PC-3 (cell line): ENCODE measurements at regions not wholly inside any gene's neighbourhood (a gene's known extent, or its start where the extent isn't known, plus 50 kb on each side); places are given as distances from the start of the nearest gene placed in this dataset.
"Not testable (repeated sequence)": the region's sequence is repeated elsewhere in the genome, so short reads cannot be mapped to it uniquely, and the experiment has no call there.

ENCODE experiments used
- ATAC-seq: fragments of 200-7000 bp; cut with Tn5 transposase; 2 replicates; pipeline ENCODE4 v1.9.1; 2020; ENCODE audit warnings: mild to moderate bottlenecking, moderate library complexity
- BruUV-seq: library from RNA; stranded (reverse); fragments of 400-500 nt; replicated peaks from 2 replicates; lab custom pipeline; 2021; lab: Mats Ljungman, UMichigan
- CTCF ChIA-PET: fragments of 300-600 bp; sonication (Branson Sonifier 250); formaldehyde crosslinking; loops from one replicate; lab custom pipeline; 2022; ENCODE audit warnings: antibody characterized with exemption; lab: Charles Lee
- POLR2A ChIA-PET: fragments of 300-600 bp; sonication (Branson Sonifier 250); formaldehyde crosslinking; loops from one replicate; lab custom pipeline; 2022; ENCODE audit warnings: antibody characterized with exemption; ENCODE audit not compliant: unreplicated experiment; lab: Charles Lee
- DNase-seq: peaks from one replicate; pipeline ENCODE4 v3.0.0-alpha.2; 2015
- H2AFZ ChIP-seq: fragments of 300-600 bp; sonication (generic); 2 replicates; pipeline ENCODE4 v1.6.0; 2016; ENCODE audit warnings: antibody characterized with exemption, low read length
- H3F3A ChIP-seq: fragments of 300-600 bp; sonication (generic); one replicate; pipeline ENCODE4 v1.6.0; 2017; ENCODE audit warnings: antibody characterized with exemption, low read length, control low read depth, mild to moderate bottlenecking; ENCODE audit not compliant: unreplicated experiment
- H3K27ac ChIP-seq: fragments of 300-600 bp; sonication (generic); 2 replicates; pipeline ENCODE4 v1.5.1; 2016; ENCODE audit warnings: mild to moderate bottlenecking, low read length
- H3K27me3 ChIP-seq: fragments of 300-600 bp; sonication (generic); 2 replicates; pipeline ENCODE4 v1.6.1; 2016; ENCODE audit warnings: low read length, mixed read lengths
- H3K36me3 ChIP-seq: fragments of 300-600 bp; sonication (generic); 2 replicates; pipeline ENCODE4 v1.6.1; 2016; ENCODE audit warnings: low read depth, mixed run types, low read length, mixed read lengths
- H3K4me1 ChIP-seq: fragments of 300-600 bp; sonication (generic); 2 replicates; pipeline ENCODE4 v1.5.1; 2016; ENCODE audit warnings: low read length; ENCODE audit not compliant: insufficient read depth
- H3K4me2 ChIP-seq: fragments of 300-600 bp; sonication (generic); 2 replicates; pipeline ENCODE4 v1.6.0; 2016; ENCODE audit warnings: low read length
- H3K4me3 ChIP-seq: fragments of 300-600 bp; sonication (generic); 2 replicates; pipeline ENCODE4 v1.5.1; 2016; ENCODE audit warnings: mild to moderate bottlenecking, low read length, mixed read lengths
- H3K79me2 ChIP-seq: fragments of 300-600 bp; sonication (generic); 2 replicates; pipeline ENCODE4 v1.6.1; 2017; ENCODE audit warnings: low read length, mixed read lengths
- H3K9ac ChIP-seq: fragments of 300-600 bp; sonication (generic); 2 replicates; pipeline ENCODE4 v1.6.0; 2016; ENCODE audit warnings: mild to moderate bottlenecking, low read length
- H3K9me2 ChIP-seq: fragments of 300-600 bp; sonication (generic); replicated peaks from 2 replicates; pipeline ENCODE4 v1.6.1; 2016; ENCODE audit warnings: mixed run types, low read length, mixed read lengths
- H3K9me3 ChIP-seq: fragments of 300-600 bp; sonication (generic); 2 replicates; pipeline ENCODE4 v1.6.1; 2016; ENCODE audit warnings: low read length, mixed read lengths
- H4K20me1 ChIP-seq: fragments of 300-600 bp; sonication (generic); 2 replicates; pipeline ENCODE4 v1.6.1; 2016; ENCODE audit warnings: low read length, mixed read lengths
- CTCF ChIP-seq: fragments of 300-600 bp; sonication (generic); conservative IDR thresholded peaks from 2 replicates; pipeline ENCODE4 v1.5.1; 2017; ENCODE audit warnings: antibody characterized with exemption, low read depth, mild to moderate bottlenecking, low read length
- EZH2 ChIP-seq: fragments of 300-600 bp; sonication (generic); IDR thresholded peaks from one replicate; pipeline ENCODE4 v1.6.1; 2017; ENCODE audit warnings: antibody characterized with exemption, mild to moderate bottlenecking, low read length; ENCODE audit not compliant: unreplicated experiment
- EZH2phosphoT487 ChIP-seq: fragments of 300-600 bp; sonication (generic); IDR thresholded peaks from 2 replicates; pipeline ENCODE4 v1.6.1; 2018; ENCODE audit warnings: mild to moderate bottlenecking, antibody characterized with exemption, low read length, borderline replicate concordance
- intact Hi-C: fragments of 100-400 bp; cut with micrococcal nuclease; formaldehyde crosslinking; loops from 2 replicates; pipeline ENCODE4 v1.9.0; 2023

GRCh38 chr11:42923651-42924050 is 388.1 kb upstream of the API5 start:
- ChIA-PET POLR2A (no interaction called here), CTCF (no interaction called here)
- no TSS peak for BruUV-seq
- no peak overlapping the region for H2AFZ ChIP-seq
- H3K9me2 ChIP-seq = no peaks in the 10 kb centered on the region
- ATAC-seq (no peak), DNase-seq (no peak)
- intact Hi-C loops = no loop called here
- H3K79me2 ChIP-seq = no peaks in the 10 kb centered on the region
- H3K27me3 ChIP-seq = no peaks in the 10 kb centered on the region
- H3K36me3 ChIP-seq = no peaks in the 10 kb centered on the region
- no peak overlapping the region for H3K27ac ChIP-seq
- TF ChIP-seq EZH2 = no peak
- TF ChIP-seq EZH2phosphoT487 = no peak
- no peak for TF ChIP-seq CTCF
- H3K4me2 ChIP-seq = no peak overlapping the region
- H3K9me3 ChIP-seq = no peaks in the 10 kb centered on the region
- H4K20me1 ChIP-seq = no peaks in the 10 kb centered on the region
- no peak overlapping the region for H3K4me3 ChIP-seq
- no peak overlapping the region for H3K9ac ChIP-seq
- H3K4me1 ChIP-seq = no peaks in the 10 kb centered on the region
- H3F3A ChIP-seq = no peaks in the 10 kb centered on the region

- Histone ChIP-seq H3K9ac (no peak overlapping the region), H3K4me3 (no peak overlapping the region), H3K4me1 (no peaks in the 10 kb centered on the region), H3K4me2 (no peak overlapping the region), H3K9me2 (no peaks in the 10 kb centered on the region), H3K27me3 (no peaks in the 10 kb centered on the region), H4K20me1 (no peaks in the 10 kb centered on the region), H3K9me3 (no peaks in the 10 kb centered on the region), H3K36me3 (no peaks in the 10 kb centered on the region), H2AFZ (no peak overlapping the region), H3F3A (no peaks in the 10 kb centered on the region), H3K27ac (no peak overlapping the region), H3K79me2 (no peaks in the 10 kb centered on the region)
- TF ChIP-seq EZH2 (no peak), EZH2phosphoT487 (no peak), CTCF (no peak)
- ChIA-PET CTCF (no interaction called here), POLR2A (no interaction called here)
- DNase-seq (no peak), ATAC-seq (no peak)
- no TSS peak for BruUV-seq
- intact Hi-C loops = no loop called here
Measured at GRCh38 chr11:42925916-42926315, 385.9 kb upstream of the API5 start.

DNA sequence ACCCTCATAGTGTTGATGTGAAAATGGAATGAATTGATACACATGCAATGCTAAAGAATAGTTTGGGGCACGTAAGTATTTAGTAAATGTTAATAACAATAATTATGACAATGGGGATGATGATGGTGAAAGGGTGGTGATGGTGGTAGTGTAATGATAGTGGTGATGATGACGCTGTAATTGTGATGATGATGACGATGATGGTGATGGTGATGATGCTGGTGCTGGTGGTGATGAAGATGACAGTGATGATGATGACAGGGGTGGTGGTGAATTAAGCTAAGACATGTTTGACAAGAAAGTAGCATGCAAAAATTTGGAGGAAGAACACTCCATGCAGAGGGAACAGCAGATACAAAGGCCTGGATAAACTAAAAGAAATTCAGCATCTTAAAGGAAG is 364.4 kb upstream of the API5 start:
- BruUV-seq = no TSS peak
- Histone ChIP-seq H3K9ac (no peak overlapping the region), H3K4me3 (no peak overlapping the region), H3K9me3 (0 out of 2 replicates have a peak, but pooled peaks cover 3% of the 10 kb centered on the region), H2AFZ (no peak overlapping the region), H4K20me1 (no peaks in the 10 kb centered on the region), H3K27me3 (no peaks in the 10 kb centered on the region), H3K36me3 (no peaks in the 10 kb centered on the region), H3K4me2 (no peak overlapping the region), H3K9me2 (no peaks in the 10 kb centered on the region), H3K79me2 (no peaks in the 10 kb centered on the region), H3K4me1 (peaks cover 6% of the 10 kb centered on the region; the same call in 1 of the 2 replicates), H3F3A (no peaks in the 10 kb centered on the region), H3K27ac (no peak overlapping the region)
- DNase-seq (no peak), ATAC-seq (no peak)
- TF ChIP-seq CTCF (no peak), EZH2phosphoT487 (no peak), EZH2 (no peak)
- intact Hi-C loops = no loop called here
- ChIA-PET CTCF (no interaction called here), POLR2A (no interaction called here)

DNA sequence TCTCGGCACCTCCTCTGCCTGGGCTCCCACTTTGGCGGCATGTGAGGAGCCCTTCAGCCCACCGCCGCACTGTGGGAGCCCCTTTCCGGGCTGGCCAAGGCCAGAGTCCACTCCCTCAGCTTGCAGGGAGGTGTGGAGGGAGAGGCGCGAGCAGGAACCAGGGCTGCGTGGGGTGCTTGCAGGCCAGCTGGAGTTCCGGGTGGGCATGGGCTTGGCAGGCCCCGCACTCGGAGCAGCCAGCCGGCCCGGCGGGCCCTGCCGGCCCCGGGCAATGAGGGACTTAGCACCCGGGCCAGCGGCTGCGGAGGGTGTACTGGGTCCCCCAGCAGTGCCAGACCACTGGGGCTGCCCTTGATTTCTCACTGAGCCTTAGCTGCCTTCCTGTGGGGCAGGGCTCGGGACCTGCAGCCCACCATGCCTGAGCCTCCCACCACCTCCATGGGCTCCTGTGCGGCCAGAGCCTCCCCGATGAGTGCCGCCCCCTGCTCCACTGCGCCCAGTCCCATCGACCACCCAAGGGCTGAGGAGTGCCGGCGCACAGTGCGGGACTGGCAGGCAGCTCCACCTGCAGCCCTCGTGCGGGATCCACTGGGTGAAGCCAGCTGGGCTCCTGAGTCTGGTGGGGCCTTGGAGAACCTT is 361.9 kb upstream of the API5 start:
- H3K9me2 ChIP-seq, H3K4me2 ChIP-seq, H3K4me1 ChIP-seq, H3K27ac ChIP-seq, BruUV-seq, H2AFZ ChIP-seq, H3K9me3 ChIP-seq, H3K36me3 ChIP-seq, H3K27me3 ChIP-seq, POLR2A ChIA-PET, H3K4me3 ChIP-seq, intact Hi-C loops, H4K20me1 ChIP-seq, H3K9ac ChIP-seq, CTCF ChIA-PET, H3F3A ChIP-seq, DNase-seq, H3K79me2 ChIP-seq, ATAC-seq: not testable (repeated sequence)
